Hepatocyte (in vitro differentiated cells): ENCODE measurements at regions not wholly inside any gene's neighbourhood (a gene's known extent, or its start where the extent isn't known, plus 50 kb on each side); places are given as distances from the start of the nearest gene placed in this dataset.
"Not testable (repeated sequence)": the region's sequence is repeated elsewhere in the genome, so short reads cannot be mapped to it uniquely, and the experiment has no call there.

Source experiments
- CTCF ChIP-seq: fragments of 200-600 bp; sonication (generic); IDR thresholded peaks from 2 replicates; pipeline ENCODE4 v1.5.1; 2016; ENCODE audit warnings: antibody characterized with exemption, mild to moderate bottlenecking; ENCODE audit not compliant: poor library complexity
- EZH2 ChIP-seq: fragments of 200-600 bp; sonication (generic); IDR thresholded peaks from 2 replicates; pipeline ENCODE4 v1.6.1; 2016; ENCODE audit warnings: antibody characterized with exemption, mild to moderate bottlenecking, borderline replicate concordance
- EZH2phosphoT487 ChIP-seq: fragments of 200-600 bp; sonication (generic); IDR thresholded peaks from one replicate; pipeline ENCODE4 v1.6.1; 2018; ENCODE audit warnings: antibody characterized with exemption, mild to moderate bottlenecking, low read depth, moderate library complexity; ENCODE audit not compliant: unreplicated experiment, severe bottlenecking

GRCh38 chr5:118502232-118502631, 486.1 kb downstream of the DTWD2 start:
- not testable (repeated sequence) for TF ChIP-seq CTCF, EZH2, EZH2phosphoT487
